ENCODE measurements at regions not wholly inside any gene's neighbourhood (a gene's known extent, or its start where the extent isn't known, plus 50 kb on each side); places are given as distances from the start of the nearest gene placed in this dataset.

GRCh38 chr12:16919551-16919950 is 313.6 kb upstream of the LMO3 start:
- CTCF ChIA-PET, result no interaction called here
- Histone ChIP-seq H3K27ac (ENCODE audit: low read depth, low read length) (no peak overlapping the region), H3K9me3 (ENCODE audit: control insufficient read depth, insufficient read depth, low read length) (peaks cover 14% of the 10 kb centered on the region; the same call in 1 of the 2 replicates), H3K4me3 (ENCODE audit: low read depth, low read length) (no peak overlapping the region), H3K27me3 (ENCODE audit: control insufficient read depth, insufficient read depth, low read length) (no peaks in the 10 kb centered on the region)
- POLR2A ChIA-PET, result no interaction called here
- no peak for TF ChIP-seq CTCF (IDR thresholded peaks at IDR 0.05; ENCODE audit: low read depth, low read length)
- no peak for DNase-seq (ENCODE audit: low read depth, low spot score)

- ChIA-PET CTCF (no interaction called here), POLR2A (no interaction called here)
- H3K4me3 ChIP-seq (ENCODE audit: low read depth, low read length), result no peak overlapping the region
- H3K27me3 ChIP-seq (ENCODE audit: control insufficient read depth, insufficient read depth, low read length), result no peaks in the 10 kb centered on the region
- TF ChIP-seq CTCF (IDR thresholded peaks at IDR 0.05; ENCODE audit: low read depth, low read length), result no peak
- no peak for DNase-seq (ENCODE audit: low read depth, low spot score)
- H3K9me3 ChIP-seq (ENCODE audit: control insufficient read depth, insufficient read depth, low read length), result peaks cover 18% of the 10 kb centered on the region; the same call in 1 of the 2 replicates
- H3K27ac ChIP-seq (ENCODE audit: low read depth, low read length), result no peak overlapping the region
Observed at GRCh38 chr12:16914853-16915252, 308.9 kb upstream of the LMO3 start.

GRCh38 chr12:16913832-16914490 is 308.0 kb upstream of the LMO3 start:
- no peak for DNase-seq (ENCODE audit: low read depth, low spot score)
- no peaks in the 10 kb centered on the region for H3K27me3 ChIP-seq (ENCODE audit: control insufficient read depth, insufficient read depth, low read length)
- CTCF ChIA-PET, result no interaction called here

GRCh38 chr12:16901946-16902345 is 296.0 kb upstream of the LMO3 start:
- TF ChIP-seq CTCF (IDR thresholded peaks at IDR 0.05; ENCODE audit: low read depth, low read length), result no peak
- Histone ChIP-seq H3K27me3 (ENCODE audit: control insufficient read depth, insufficient read depth, low read length) (no peaks in the 10 kb centered on the region), H3K9me3 (ENCODE audit: control insufficient read depth, insufficient read depth, low read length) (peaks cover 2% of the 10 kb centered on the region; the same call in 1 of the 2 replicates), H3K4me3 (ENCODE audit: low read depth, low read length) (no peak overlapping the region), H3K27ac (ENCODE audit: low read depth, low read length) (no peak overlapping the region)
- ChIA-PET CTCF (no interaction called here), POLR2A (no interaction called here)
- no peak for DNase-seq (ENCODE audit: low read depth, low spot score)

More at GRCh38 chr12:16913832-16914490, 308.0 kb upstream of the LMO3 start:
- H3K9me3 ChIP-seq (ENCODE audit: control insufficient read depth, insufficient read depth, low read length), result peaks cover 18% of the 10 kb centered on the region; the same call in 1 of the 2 replicates
- H3K27ac ChIP-seq (ENCODE audit: low read depth, low read length), result no peak overlapping the region
- H3K4me3 ChIP-seq (ENCODE audit: low read depth, low read length), result no peak overlapping the region
- TF ChIP-seq CTCF (IDR thresholded peaks at IDR 0.05; ENCODE audit: low read depth, low read length), result no peak
- POLR2A ChIA-PET, result no interaction called here

- no peak overlapping the region for H3K4me3 ChIP-seq (ENCODE audit: low read depth, low read length)
- no peak overlapping the region for H3K27ac ChIP-seq (ENCODE audit: low read depth, low read length)
- POLR2A ChIA-PET, result no interaction called here
- no peak for TF ChIP-seq CTCF (IDR thresholded peaks at IDR 0.05; ENCODE audit: low read depth, low read length)
- DNase-seq (ENCODE audit: low read depth, low spot score), result no peak
- CTCF ChIA-PET, result no interaction called here
- peaks cover 5% of the 10 kb centered on the region for H3K9me3 ChIP-seq (ENCODE audit: control insufficient read depth, insufficient read depth, low read length)
- H3K27me3 ChIP-seq (ENCODE audit: control insufficient read depth, insufficient read depth, low read length), result no peaks in the 10 kb centered on the region
Observed at GRCh38 chr12:16893426-16893825, 287.5 kb upstream of the LMO3 start.
